Suppressor macrophage treated with lipopolysaccharide for 1 hour (primary cell): ENCODE measurements at regions not wholly inside any gene's neighbourhood (a gene's known extent, or its start where the extent isn't known, plus 50 kb on each side); places are given as distances from the start of the nearest gene placed in this dataset.
"Not testable (repeated sequence)": the region's sequence is repeated elsewhere in the genome, so short reads cannot be mapped to it uniquely, and the experiment has no call there.

Experiments used
- DNase-seq, 3 donors: peaks; one replicate each; pipeline ENCODE4 v3.0.0-alpha.2; 2020 to 2022

- not testable (repeated sequence) for DNase-seq
Observed at GRCh38 chr11:3307584-3307983, 71.4 kb downstream of the ZNF195 start.

- not testable (repeated sequence) for DNase-seq
Observed at GRCh38 chr11:3301060-3301459, 68.8 kb upstream of the MRGPRE start.

GRCh38 chr11:3300579-3300978 lies 68.4 kb upstream of the MRGPRE start:
- not testable (repeated sequence) for DNase-seq

GRCh38 chr11:3297834-3298233 lies 65.6 kb upstream of the MRGPRE start:
- DNase-seq, result peak in 2 of 3 donors; percentile 0

- DNase-seq, result not testable (repeated sequence)
Observed at GRCh38 chr11:3290563-3290962, 58.3 kb upstream of the MRGPRE start.

- DNase-seq, result not testable (repeated sequence)
Observed at GRCh38 chr11:3287326-3287905, 55.2 kb upstream of the MRGPRE start.

GRCh38 chr11:3285261-3285660 lies 53.0 kb upstream of the MRGPRE start:
- DNase-seq, result not testable (repeated sequence)

- not testable (repeated sequence) for DNase-seq
Observed at GRCh38 chr11:3284248-3284647, 52.0 kb upstream of the MRGPRE start.

- not testable (repeated sequence) for DNase-seq
Observed at GRCh38 chr11:3282692-3283091, 50.5 kb upstream of the MRGPRE start.
